GM23338 (cell line): ENCODE measurements at regions not wholly inside any gene's neighbourhood (a gene's known extent, or its start where the extent isn't known, plus 50 kb on each side); places are given as distances from the start of the nearest gene placed in this dataset.

Source experiments
- ATAC-seq: fragments of 200-7000 bp; cut with Tn5 transposase; 3 replicates; pipeline ENCODE4 v1.9.1; 2020
- DNase-seq: peaks from one replicate; pipeline ENCODE4 v3.0.0-alpha.2; 2015; ENCODE audit warnings: low spot score
- H2AFZ ChIP-seq: fragments of 200-600 bp; sonication (generic); 2 replicates; pipeline ENCODE4 v1.8.0; 2016; ENCODE audit warnings: antibody characterized with exemption, mild to moderate bottlenecking, moderate library complexity
- H3F3A ChIP-seq: fragments of 200-600 bp; sonication (generic); replicated peaks from 2 replicates; pipeline ENCODE4 v1.8.0; 2017; ENCODE audit warnings: antibody characterized with exemption, mixed run types, low read depth
- H3K27ac ChIP-seq: fragments of 200-600 bp; sonication (generic); 2 replicates; pipeline ENCODE4 v1.6.1; 2016; ENCODE audit warnings: low read depth
- H3K27me3 ChIP-seq: fragments of 200-600 bp; sonication (generic); 2 replicates; pipeline ENCODE4 v1.8.0; 2016; ENCODE audit warnings: mild to moderate bottlenecking, mixed run types, moderate library complexity; ENCODE audit not compliant: insufficient read depth
- H3K36me3 ChIP-seq: fragments of 200-600 bp; sonication (generic); 2 replicates; pipeline ENCODE4 v1.8.0; 2016; ENCODE audit warnings: mild to moderate bottlenecking; ENCODE audit not compliant: insufficient read depth
- H3K4me1 ChIP-seq: fragments of 200-600 bp; sonication (generic); 2 replicates; pipeline ENCODE4 v1.8.0; 2016; ENCODE audit warnings: mild to moderate bottlenecking, moderate library complexity; ENCODE audit not compliant: insufficient read depth
- H3K4me2 ChIP-seq: fragments of 200-600 bp; sonication (generic); 2 replicates; pipeline ENCODE4 v1.7.1; 2017; ENCODE audit warnings: mixed run types
- H3K4me3 ChIP-seq: fragments of 200-600 bp; sonication (generic); 2 replicates; pipeline ENCODE4 v1.6.1; 2016; ENCODE audit warnings: mixed run types
- H3K79me2 ChIP-seq: fragments of 200-600 bp; sonication (generic); replicated peaks from 2 replicates; pipeline ENCODE4 v1.8.0; 2017; ENCODE audit warnings: mild to moderate bottlenecking; ENCODE audit not compliant: insufficient read depth
- H3K9me2 ChIP-seq: fragments of 200-600 bp; sonication (generic); 2 replicates; pipeline ENCODE4 v1.8.0; 2017; ENCODE audit not compliant: insufficient read depth
- H4K20me1 ChIP-seq: fragments of 200-600 bp; sonication (generic); replicated peaks from 2 replicates; pipeline ENCODE4 v1.8.0; 2017; ENCODE audit warnings: mild to moderate bottlenecking; ENCODE audit not compliant: insufficient read depth
- H3K27ac Mint-ChIP-seq: 2 replicates; pipeline ENCODE4 v1.8.0; 2020; ENCODE audit warnings: inconsistent platforms, mild to moderate bottlenecking, moderate library complexity, mixed read lengths
- H3K27me3 Mint-ChIP-seq: 3 replicates; pipeline ENCODE4 v1.8.0; 2022; ENCODE audit warnings: low read depth, mild to moderate bottlenecking, moderate library complexity, mixed read lengths, inconsistent platforms; ENCODE audit not compliant: insufficient read depth, poor library complexity
- H3K36me3 Mint-ChIP-seq: 3 replicates; pipeline ENCODE4 v1.8.0; 2021; ENCODE audit warnings: low read depth, mild to moderate bottlenecking, inconsistent platforms, moderate library complexity, mixed read lengths
- H3K4me1 Mint-ChIP-seq: 3 replicates; pipeline ENCODE4 v1.8.0; 2020; ENCODE audit warnings: mild to moderate bottlenecking, inconsistent platforms, mixed read lengths
- H3K4me3 Mint-ChIP-seq: 3 replicates; pipeline ENCODE4 v1.8.0; 2021; ENCODE audit warnings: moderate library complexity, mild to moderate bottlenecking, inconsistent platforms, mixed read lengths
- H3K9me3 Mint-ChIP-seq: 3 replicates; pipeline ENCODE4 v1.8.0; 2020; ENCODE audit warnings: moderate library complexity, mild to moderate bottlenecking, inconsistent platforms, mixed read lengths
- CREB1 ChIP-seq: fragments of 250-450 bp; sonication (Bioruptor Pico); IDR thresholded peaks from 2 replicates; pipeline ENCODE4 v1.5.0; 2020; ENCODE audit warnings: low read depth, mild to moderate bottlenecking, moderate library complexity
- CTCF ChIP-seq, 2 experiments: fragments of 200-600 bp in 1 of 2; sonication (generic) in 1 of 2; conservative IDR thresholded peaks; 2 replicates each; pipeline versions ENCODE4 v1.5.1 to v1.6.1; 2016 to 2017; ENCODE audit warnings: antibody characterized with exemption in 2 of 2, low read depth in 2 of 2, mild to moderate bottlenecking in 2 of 2, moderate library complexity in 1 of 2
- ETS1 ChIP-seq: IDR thresholded peaks from 2 replicates; pipeline ENCODE4 v1.6.1; 2016; ENCODE audit warnings: antibody characterized with exemption
- EZH2 ChIP-seq: fragments of 200-600 bp; sonication (generic); IDR thresholded peaks from one replicate; pipeline ENCODE4 v1.8.0; 2017; ENCODE audit warnings: antibody characterized with exemption, mild to moderate bottlenecking, low read depth; ENCODE audit not compliant: unreplicated experiment
- EZH2phosphoT487 ChIP-seq: fragments of 200-600 bp; sonication (generic); IDR thresholded peaks from one replicate; pipeline ENCODE4 v1.8.1; 2018; ENCODE audit warnings: antibody characterized with exemption; ENCODE audit not compliant: unreplicated experiment
- JUNB ChIP-seq: IDR thresholded peaks from one replicate; pipeline ENCODE4 v1.6.1; 2016; ENCODE audit warnings: antibody characterized with exemption; ENCODE audit not compliant: unreplicated experiment
- NANOG ChIP-seq: IDR thresholded peaks from 2 replicates; pipeline ENCODE4 v1.6.1; 2016; ENCODE audit warnings: antibody characterized with exemption, borderline replicate concordance
- POLR2AphosphoS5 ChIP-seq: IDR thresholded peaks from 2 replicates; pipeline ENCODE4 v1.6.1; 2016; ENCODE audit warnings: antibody characterized with exemption, low read depth
- STAT1 ChIP-seq: IDR thresholded peaks from one replicate; pipeline ENCODE4 v1.6.1; 2016; ENCODE audit warnings: antibody characterized with exemption; ENCODE audit not compliant: unreplicated experiment
- ZNF114 ChIP-seq: fragments of 250-450 bp; sonication (Bioruptor Pico); IDR thresholded peaks from 2 replicates; pipeline ENCODE4 v1.5.0; 2020; ENCODE audit warnings: mild to moderate bottlenecking, moderate library complexity
- ZNF331 ChIP-seq: fragments of 250-450 bp; sonication (Bioruptor Pico); IDR thresholded peaks from 2 replicates; pipeline ENCODE4 v1.5.0; 2020; ENCODE audit warnings: low read depth, mild to moderate bottlenecking, moderate library complexity
- ZNF462 ChIP-seq: fragments of 250-450 bp; sonication (Bioruptor Pico); IDR thresholded peaks from 2 replicates; pipeline ENCODE4 v1.5.0; 2020; ENCODE audit warnings: mild to moderate bottlenecking, moderate library complexity

GRCh38 chr9:84482607-84483006 is 142.0 kb upstream of the SLC28A3 start:
- peaks cover 7% of the 10 kb centered on the region; the same call in 2 of the 3 replicates for H3K4me1 Mint-ChIP-seq
- Histone ChIP-seq H3K4me2 (no peak overlapping the region), H3K27ac (no peak overlapping the region), H3K9me2 (0 out of 2 replicates have a peak, but pooled peaks cover 3% of the 10 kb centered on the region), H3K79me2 (no peaks in the 10 kb centered on the region), H4K20me1 (no peaks in the 10 kb centered on the region; the same call in 1 of the 2 replicates), H2AFZ (no peak overlapping the region; the same call in 1 of the 2 replicates), H3K4me1 (no peaks in the 10 kb centered on the region), H3F3A (no peaks in the 10 kb centered on the region), H3K36me3 (no peaks in the 10 kb centered on the region), H3K4me3 (no peak overlapping the region), H3K27me3 (no peaks in the 10 kb centered on the region)
- H3K36me3 Mint-ChIP-seq, result no peaks in the 10 kb centered on the region
- ATAC-seq, result no peak
- no peaks in the 10 kb centered on the region for H3K9me3 Mint-ChIP-seq
- no peak overlapping the region for H3K27ac Mint-ChIP-seq
- no peak for DNase-seq
- no peak for TF ChIP-seq EZH2
- TF ChIP-seq STAT1, result no peak
- no peak for TF ChIP-seq CREB1 (CRISPR knock-in tag)
- no peak overlapping the region for H3K4me3 Mint-ChIP-seq
- H3K27me3 Mint-ChIP-seq, result peaks cover 6% of the 10 kb centered on the region

GRCh38 chr9:84484172-84484571 is 143.6 kb upstream of the SLC28A3 start:
- no peak for DNase-seq
- no peak overlapping the region for H3K4me3 Mint-ChIP-seq
- Histone ChIP-seq H3K4me3 (no peak overlapping the region), H3K27ac (no peak overlapping the region), H3K27me3 (no peaks in the 10 kb centered on the region), H4K20me1 (no peaks in the 10 kb centered on the region; the same call in 1 of the 2 replicates), H3K36me3 (no peaks in the 10 kb centered on the region), H3K9me2 (peaks cover 5% of the 10 kb centered on the region; the same call in 1 of the 2 replicates), H3K79me2 (no peaks in the 10 kb centered on the region), H3F3A (no peaks in the 10 kb centered on the region), H3K4me1 (no peaks in the 10 kb centered on the region), H3K4me2 (no peak overlapping the region), H2AFZ (no peak overlapping the region)
- H3K27ac Mint-ChIP-seq, result no peak overlapping the region
- no peaks in the 10 kb centered on the region for H3K36me3 Mint-ChIP-seq
- no peaks in the 10 kb centered on the region for H3K9me3 Mint-ChIP-seq
- no peak for ATAC-seq
- peaks cover 5% of the 10 kb centered on the region for H3K27me3 Mint-ChIP-seq
- peaks cover 7% of the 10 kb centered on the region; the same call in 2 of the 3 replicates for H3K4me1 Mint-ChIP-seq
- no peak for TF ChIP-seq EZH2phosphoT487
- TF ChIP-seq NANOG, result no peak
- TF ChIP-seq STAT1, result no peak
- no peak for TF ChIP-seq JUNB
- no peak for TF ChIP-seq ETS1
- TF ChIP-seq POLR2AphosphoS5, result no peak
- TF ChIP-seq ZNF114 (CRISPR knock-in tag), result no peak
- no peak for TF ChIP-seq ZNF462 (CRISPR knock-in tag)
- TF ChIP-seq CTCF (conservative IDR thresholded peaks at IDR 0.05; ENCODE audit: low read depth in 2 of 2), result no peak
- TF ChIP-seq ZNF331 (CRISPR knock-in tag), result no peak
- no peak for TF ChIP-seq EZH2
